Type B pancreatic cell (in vitro differentiated cells): ENCODE measurements at regions not wholly inside any gene's neighbourhood (a gene's known extent, or its start where the extent isn't known, plus 50 kb on each side); places are given as distances from the start of the nearest gene placed in this dataset.
"Not testable (repeated sequence)": the region's sequence is repeated elsewhere in the genome, so short reads cannot be mapped to it uniquely, and the experiment has no call there.

Experiments
- DNase-seq: peaks from one replicate; pipeline ENCODE4 v3.0.0; 2021; ENCODE audit warnings: mixed read lengths; ENCODE audit not compliant: unreplicated experiment; ENCODE audit errors: extremely low spot score
- H3K27ac Mint-ChIP-seq: 2 replicates; pipeline ENCODE4 v1.8.0; 2021; ENCODE audit warnings: mild to moderate bottlenecking, mixed read lengths
- H3K27me3 Mint-ChIP-seq: 2 replicates; pipeline ENCODE4 v1.8.0; 2021; ENCODE audit warnings: mixed read lengths
- H3K36me3 Mint-ChIP-seq: 2 replicates; pipeline ENCODE4 v1.8.0; 2021; ENCODE audit warnings: mixed read lengths
- H3K4me1 Mint-ChIP-seq: one replicate; pipeline ENCODE4 v1.8.0; 2021; ENCODE audit warnings: mixed read lengths; ENCODE audit not compliant: unreplicated experiment
- H3K4me3 Mint-ChIP-seq: 2 replicates; pipeline ENCODE4 v1.8.0; 2021; ENCODE audit warnings: mild to moderate bottlenecking, mixed read lengths
- H3K9me3 Mint-ChIP-seq: 2 replicates; pipeline ENCODE4 v1.8.0; 2021; ENCODE audit warnings: mixed read lengths
- TF ChIP-seq, protein P1 (sequence below): fragments of 200-600 bp; sonication (generic); conservative IDR thresholded peaks from 2 replicates; pipeline ENCODE4 v1.5.0; 2021; ENCODE audit warnings: antibody characterized with exemption, mild to moderate bottlenecking

GRCh38 chr4:19478791-19479190 lies 772.9 kb upstream of the SLIT2 start:
- H3K27ac Mint-ChIP-seq: no peak overlapping the region
- no peak for DNase-seq
- H3K27me3 Mint-ChIP-seq: no peaks in the 10 kb centered on the region
- H3K36me3 Mint-ChIP-seq: no peaks in the 10 kb centered on the region
- no peaks in the 10 kb centered on the region for H3K4me1 Mint-ChIP-seq
- no peak overlapping the region for H3K4me3 Mint-ChIP-seq
- H3K9me3 Mint-ChIP-seq: no peaks in the 10 kb centered on the region
- TF ChIP-seq, protein P1, sequence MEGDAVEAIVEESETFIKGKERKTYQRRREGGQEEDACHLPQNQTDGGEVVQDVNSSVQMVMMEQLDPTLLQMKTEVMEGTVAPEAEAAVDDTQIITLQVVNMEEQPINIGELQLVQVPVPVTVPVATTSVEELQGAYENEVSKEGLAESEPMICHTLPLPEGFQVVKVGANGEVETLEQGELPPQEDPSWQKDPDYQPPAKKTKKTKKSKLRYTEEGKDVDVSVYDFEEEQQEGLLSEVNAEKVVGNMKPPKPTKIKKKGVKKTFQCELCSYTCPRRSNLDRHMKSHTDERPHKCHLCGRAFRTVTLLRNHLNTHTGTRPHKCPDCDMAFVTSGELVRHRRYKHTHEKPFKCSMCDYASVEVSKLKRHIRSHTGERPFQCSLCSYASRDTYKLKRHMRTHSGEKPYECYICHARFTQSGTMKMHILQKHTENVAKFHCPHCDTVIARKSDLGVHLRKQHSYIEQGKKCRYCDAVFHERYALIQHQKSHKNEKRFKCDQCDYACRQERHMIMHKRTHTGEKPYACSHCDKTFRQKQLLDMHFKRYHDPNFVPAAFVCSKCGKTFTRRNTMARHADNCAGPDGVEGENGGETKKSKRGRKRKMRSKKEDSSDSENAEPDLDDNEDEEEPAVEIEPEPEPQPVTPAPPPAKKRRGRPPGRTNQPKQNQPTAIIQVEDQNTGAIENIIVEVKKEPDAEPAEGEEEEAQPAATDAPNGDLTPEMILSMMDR: no peak

DNA sequence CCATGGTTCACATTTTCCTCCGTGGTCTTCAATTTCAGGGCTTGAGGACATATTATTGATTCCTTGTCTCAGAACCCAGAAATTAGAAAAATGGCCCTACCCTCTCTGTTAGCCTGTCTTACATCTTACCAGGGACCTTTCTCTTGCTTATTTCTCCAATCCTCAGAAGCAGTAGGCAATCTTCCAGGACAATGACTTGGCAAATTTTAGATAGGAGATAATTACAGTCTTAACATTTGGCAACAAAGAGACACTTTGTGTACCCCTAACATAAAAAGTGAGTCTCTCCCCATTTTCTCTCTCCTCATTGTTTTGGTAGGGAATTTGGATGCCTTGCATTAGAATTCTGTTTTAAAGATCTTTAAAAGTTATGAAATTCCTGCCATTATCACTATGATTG lies 778.1 kb upstream of the SLIT2 start:
- Mint-ChIP-seq H3K4me1 (no peaks in the 10 kb centered on the region), H3K4me3 (no peak overlapping the region), H3K36me3 (no peaks in the 10 kb centered on the region), H3K27ac (no peak overlapping the region), H3K9me3 (no peaks in the 10 kb centered on the region), H3K27me3 (no peaks in the 10 kb centered on the region)
- TF ChIP-seq, protein P1: no peak
- DNase-seq: no peak

DNA sequence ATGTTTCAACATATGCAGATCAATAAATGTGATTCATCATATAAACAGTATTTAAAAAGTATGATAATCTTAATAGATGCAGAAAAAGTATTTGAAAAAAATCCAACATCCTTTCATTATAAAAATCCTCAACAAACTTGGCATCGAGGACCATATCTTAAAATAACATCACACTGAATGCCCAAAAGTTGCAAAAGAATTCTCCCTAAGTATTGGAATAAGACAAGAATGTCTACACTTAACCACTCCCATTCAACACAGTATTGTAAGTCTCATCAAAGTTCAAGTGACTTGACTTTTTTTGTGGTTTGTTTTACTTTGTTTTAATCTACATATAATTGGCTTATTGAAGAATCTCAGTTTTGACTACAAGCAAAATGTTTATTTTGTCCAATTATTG lies 779.0 kb upstream of the SLIT2 start:
- H3K36me3 Mint-ChIP-seq: no peaks in the 10 kb centered on the region
- H3K27me3 Mint-ChIP-seq: no peaks in the 10 kb centered on the region
- no peak for DNase-seq
- H3K4me1 Mint-ChIP-seq: no peaks in the 10 kb centered on the region
- TF ChIP-seq, protein P1: no peak
- no peaks in the 10 kb centered on the region for H3K9me3 Mint-ChIP-seq
- no peak overlapping the region for H3K4me3 Mint-ChIP-seq
- H3K27ac Mint-ChIP-seq: no peak overlapping the region

- not testable (repeated sequence) for H3K4me1 Mint-ChIP-seq, H3K27me3 Mint-ChIP-seq, H3K4me3 Mint-ChIP-seq, H3K36me3 Mint-ChIP-seq, DNase-seq, H3K9me3 Mint-ChIP-seq, H3K27ac Mint-ChIP-seq
Observed at GRCh38 chr4:19470001-19470400, 781.7 kb upstream of the SLIT2 start.

GRCh38 chr4:19462117-19462516 lies 789.6 kb upstream of the SLIT2 start:
- no peak overlapping the region for H3K27ac Mint-ChIP-seq
- no peaks in the 10 kb centered on the region for H3K9me3 Mint-ChIP-seq
- no peaks in the 10 kb centered on the region for H3K27me3 Mint-ChIP-seq
- no peaks in the 10 kb centered on the region for H3K4me1 Mint-ChIP-seq
- no peak overlapping the region for H3K4me3 Mint-ChIP-seq
- H3K36me3 Mint-ChIP-seq: no peaks in the 10 kb centered on the region
- TF ChIP-seq, protein P1: no peak
- no peak for DNase-seq

DNA sequence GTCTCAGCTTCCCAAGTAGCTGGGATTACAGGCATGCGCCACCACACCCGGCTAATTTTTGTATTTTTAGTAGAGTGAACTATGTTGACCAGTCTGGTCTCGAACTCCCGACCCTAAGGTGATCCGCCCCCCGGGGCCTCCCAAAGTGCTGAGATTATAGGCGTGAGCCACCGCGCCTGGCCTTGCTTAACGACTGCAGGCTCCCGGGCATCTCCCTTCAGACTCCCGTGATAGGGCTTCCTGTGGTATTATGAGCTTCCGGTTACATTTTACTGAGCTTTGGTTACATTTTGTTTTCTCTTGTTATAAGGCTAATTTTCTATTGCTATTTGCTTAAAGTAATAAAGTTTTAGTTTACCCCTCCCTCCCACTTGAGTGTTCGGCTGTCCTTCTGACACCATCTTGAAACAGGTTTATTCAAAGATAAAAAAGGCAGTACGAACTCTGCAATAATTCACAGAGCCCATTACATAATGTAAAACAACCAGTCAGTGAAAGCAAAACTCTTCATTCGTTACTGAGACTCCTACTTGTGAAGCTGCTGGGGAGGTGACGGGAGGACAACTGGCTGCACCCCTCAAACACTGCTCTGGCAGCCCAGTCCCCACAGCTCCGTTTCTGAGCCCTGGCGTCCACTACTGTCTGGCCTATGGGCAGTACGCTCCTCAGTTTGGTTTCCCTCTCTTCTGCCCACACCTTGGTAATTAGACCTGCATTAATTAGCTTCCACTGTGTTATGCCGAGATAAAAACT lies 795.7 kb upstream of the SLIT2 start:
- Mint-ChIP-seq H3K27ac (no peak overlapping the region), H3K27me3 (no peaks in the 10 kb centered on the region), H3K9me3 (peaks cover 13% of the 10 kb centered on the region), H3K4me1 (no peaks in the 10 kb centered on the region), H3K4me3 (no peak overlapping the region), H3K36me3 (peaks cover 4% of the 10 kb centered on the region)
- TF ChIP-seq, protein P1: no peak
- DNase-seq: no peak
